A673 (cell line): ENCODE measurements at regions not wholly inside any gene's neighbourhood (a gene's known extent, or its start where the extent isn't known, plus 50 kb on each side); places are given as distances from the start of the nearest gene placed in this dataset.

ENCODE experiments used
- CTCF ChIP-seq: fragments of 300-800, 200-600 bp; sonication (generic); conservative IDR thresholded peaks from 2 replicates; pipeline ENCODE4 v1.5.1; 2017; ENCODE audit warnings: low read depth, mild to moderate bottlenecking, antibody characterized with exemption, low read length, moderate library complexity, mixed read lengths
- EZH2 ChIP-seq: fragments of 200-600 bp; sonication (generic); IDR thresholded peaks from 2 replicates; pipeline ENCODE4 v1.6.1; 2017; ENCODE audit warnings: borderline replicate concordance, low read depth, mild to moderate bottlenecking, mixed read lengths, antibody characterized with exemption, low read length; ENCODE audit not compliant: poor library complexity, severe bottlenecking

DNA sequence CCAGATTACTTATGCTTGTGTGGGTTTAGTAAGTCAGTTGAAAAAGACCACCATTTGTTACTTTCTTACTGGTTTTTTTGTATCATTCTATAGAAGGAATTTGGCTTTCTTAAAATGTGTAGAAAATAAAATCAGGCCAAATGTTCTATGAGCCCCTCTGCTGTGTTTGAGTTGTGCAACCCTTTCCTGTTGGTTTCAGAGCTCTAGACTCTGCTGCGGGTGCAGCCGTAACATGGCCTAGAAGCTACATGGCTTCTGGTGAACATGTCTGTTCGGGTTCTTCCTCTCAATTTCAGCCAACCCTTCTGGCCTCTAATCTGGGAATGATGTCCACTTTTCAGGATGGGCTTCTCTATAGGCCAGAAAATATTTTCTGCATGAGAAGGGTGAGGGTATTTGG is 56.6 kb upstream of the RAB18 start:
- no peak for TF ChIP-seq CTCF
- TF ChIP-seq EZH2: no peak
